CD4-positive, alpha-beta T cell (primary cell): ENCODE measurements at regions not wholly inside any gene's neighbourhood (a gene's known extent, or its start where the extent isn't known, plus 50 kb on each side); places are given as distances from the start of the nearest gene placed in this dataset.

Experiments used
- ATAC-seq: fragments of 200-7000 bp; cut with Tn5 transposase; one replicate; pipeline ENCODE4 v1.10.0; 2022; ENCODE audit warnings: mild to moderate bottlenecking; ENCODE audit not compliant: poor library complexity
- CTCF ChIA-PET: fragments of 350-600 bp; sonication (Branson Sonifier 250); formaldehyde crosslinking; loops from one replicate; lab custom pipeline; 2021; ENCODE audit warnings: antibody characterized with exemption, inconsistent platforms; lab: Charles Lee
- POLR2A ChIA-PET: fragments of 350-600 bp; sonication (Branson Sonifier 250); formaldehyde crosslinking; loops from one replicate; lab custom pipeline; 2021; ENCODE audit warnings: antibody characterized with exemption, inconsistent platforms; lab: Charles Lee
- DNase-seq, 14 experiments: peaks; one replicate each; pipeline ENCODE4 v3.0.0-alpha.2; 2013 to 2020; ENCODE audit warnings: mixed read lengths in 2 of 14
- H3K27ac ChIP-seq, 2 donors: one replicate each; pipeline versions ENCODE4 v1.5.1 to v1.7.0; 2013; ENCODE audit warnings: low read length in 2 of 2, low read depth in 1 of 2, mild to moderate bottlenecking in 1 of 2
- H3K27me3 ChIP-seq, 2 experiments: 1 replicate in 1 of 2; 2 replicates in 1 of 2; pipeline versions ENCODE4 v1.6.1 to v1.7.0; 2013; ENCODE audit warnings: low read length in 2 of 2, control low read depth in 1 of 2, mild to moderate bottlenecking in 1 of 2, moderate library complexity in 1 of 2; ENCODE audit not compliant: insufficient read depth in 2 of 2, control insufficient read depth in 1 of 2
- H3K36me3 ChIP-seq: one replicate; pipeline ENCODE4 v1.6.1; 2013; ENCODE audit warnings: low read length, control low read depth; ENCODE audit not compliant: insufficient read depth
- H3K4me1 ChIP-seq: one replicate; pipeline ENCODE4 v1.6.1; 2013; ENCODE audit warnings: low read length, control low read depth; ENCODE audit not compliant: insufficient read depth
- H3K4me3 ChIP-seq: one replicate; pipeline ENCODE4 v1.5.1; 2013; ENCODE audit warnings: mild to moderate bottlenecking, low read length, moderate library complexity
- H3K9me3 ChIP-seq, 2 experiments: 1 replicate in 1 of 2; 2 replicates in 1 of 2; pipeline versions ENCODE4 v1.6.1 to v1.7.0; 2013; ENCODE audit warnings: low read length in 2 of 2, mild to moderate bottlenecking in 2 of 2, control low read depth in 1 of 2, moderate library complexity in 1 of 2; ENCODE audit not compliant: control insufficient read depth in 1 of 2, insufficient read depth in 1 of 2
- H3K27ac Mint-ChIP-seq: one replicate; pipeline ENCODE4 v1.8.0; 2020; ENCODE audit warnings: mixed read lengths
- H3K27me3 Mint-ChIP-seq: one replicate; pipeline ENCODE4 v1.8.0; 2021; ENCODE audit warnings: mixed read lengths
- H3K36me3 Mint-ChIP-seq: one replicate; pipeline ENCODE4 v1.8.0; 2021; ENCODE audit warnings: low read depth, mixed read lengths
- H3K4me1 Mint-ChIP-seq: one replicate; pipeline ENCODE4 v1.8.0; 2021; ENCODE audit warnings: low read depth, mixed read lengths
- H3K4me3 Mint-ChIP-seq: one replicate; pipeline ENCODE4 v1.8.0; 2020; ENCODE audit warnings: mild to moderate bottlenecking, mixed read lengths
- H3K9me3 Mint-ChIP-seq: one replicate; pipeline ENCODE4 v1.8.0; 2020; ENCODE audit warnings: mixed read lengths
- intact Hi-C, 2 experiments: fragments of 100-400 bp; cut with DNase I in 1 of 2; cut with micrococcal nuclease in 1 of 2; formaldehyde crosslinking; loops; one replicate each; pipeline versions ENCODE4 v1.15.1 to v1.9.0; 2023 to 2025; cut with DNase I, micrococcal nuclease
- TF ChIP-seq, protein P1 (sequence below): fragments of 200-600 bp; IDR thresholded peaks from one replicate; pipeline ENCODE4 v1.8.0; 2022; ENCODE audit warnings: antibody characterized with exemption, mild to moderate bottlenecking

GRCh38 chr6:14276071-14276470 is 158.5 kb downstream of the CD83 start:
- ChIA-PET POLR2A (interaction anchor here (0.9 to 3.0 kb wide), 5 partner anchors 10 to 973 kb away, joined by 3 to 12 read pairs (median 4); no protein-coding TSS in a partner anchor), CTCF (no interaction called here)
- no peak overlapping the region for H3K4me3 ChIP-seq
- Mint-ChIP-seq H3K9me3 (no peaks in the 10 kb centered on the region), H3K27me3 (no peaks in the 10 kb centered on the region), H3K4me1 (peaks cover 77% of the 10 kb centered on the region), H3K4me3 (no peak overlapping the region), H3K27ac (peak overlapping the region; percentile 85), H3K36me3 (no peaks in the 10 kb centered on the region)
- intact Hi-C loops: loop anchor here (2.0 to 10.0 kb wide), 5 partner anchors 49 to 971 kb away; partner anchors contain the start of gene JARID2 (in 1 of the 2)
- ATAC-seq: no peak
- no peak for DNase-seq
- H3K27me3 ChIP-seq: no peaks in the 10 kb centered on the region
- H3K4me1 ChIP-seq: peaks cover 42% of the 10 kb centered on the region
- TF ChIP-seq, protein P1, sequence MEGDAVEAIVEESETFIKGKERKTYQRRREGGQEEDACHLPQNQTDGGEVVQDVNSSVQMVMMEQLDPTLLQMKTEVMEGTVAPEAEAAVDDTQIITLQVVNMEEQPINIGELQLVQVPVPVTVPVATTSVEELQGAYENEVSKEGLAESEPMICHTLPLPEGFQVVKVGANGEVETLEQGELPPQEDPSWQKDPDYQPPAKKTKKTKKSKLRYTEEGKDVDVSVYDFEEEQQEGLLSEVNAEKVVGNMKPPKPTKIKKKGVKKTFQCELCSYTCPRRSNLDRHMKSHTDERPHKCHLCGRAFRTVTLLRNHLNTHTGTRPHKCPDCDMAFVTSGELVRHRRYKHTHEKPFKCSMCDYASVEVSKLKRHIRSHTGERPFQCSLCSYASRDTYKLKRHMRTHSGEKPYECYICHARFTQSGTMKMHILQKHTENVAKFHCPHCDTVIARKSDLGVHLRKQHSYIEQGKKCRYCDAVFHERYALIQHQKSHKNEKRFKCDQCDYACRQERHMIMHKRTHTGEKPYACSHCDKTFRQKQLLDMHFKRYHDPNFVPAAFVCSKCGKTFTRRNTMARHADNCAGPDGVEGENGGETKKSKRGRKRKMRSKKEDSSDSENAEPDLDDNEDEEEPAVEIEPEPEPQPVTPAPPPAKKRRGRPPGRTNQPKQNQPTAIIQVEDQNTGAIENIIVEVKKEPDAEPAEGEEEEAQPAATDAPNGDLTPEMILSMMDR: no peak
- H3K36me3 ChIP-seq: no peaks in the 10 kb centered on the region
- no peak overlapping the region for H3K27ac ChIP-seq
- peaks cover 5 to 9% of the 10 kb centered on the region in 2 experiments for H3K9me3 ChIP-seq

DNA sequence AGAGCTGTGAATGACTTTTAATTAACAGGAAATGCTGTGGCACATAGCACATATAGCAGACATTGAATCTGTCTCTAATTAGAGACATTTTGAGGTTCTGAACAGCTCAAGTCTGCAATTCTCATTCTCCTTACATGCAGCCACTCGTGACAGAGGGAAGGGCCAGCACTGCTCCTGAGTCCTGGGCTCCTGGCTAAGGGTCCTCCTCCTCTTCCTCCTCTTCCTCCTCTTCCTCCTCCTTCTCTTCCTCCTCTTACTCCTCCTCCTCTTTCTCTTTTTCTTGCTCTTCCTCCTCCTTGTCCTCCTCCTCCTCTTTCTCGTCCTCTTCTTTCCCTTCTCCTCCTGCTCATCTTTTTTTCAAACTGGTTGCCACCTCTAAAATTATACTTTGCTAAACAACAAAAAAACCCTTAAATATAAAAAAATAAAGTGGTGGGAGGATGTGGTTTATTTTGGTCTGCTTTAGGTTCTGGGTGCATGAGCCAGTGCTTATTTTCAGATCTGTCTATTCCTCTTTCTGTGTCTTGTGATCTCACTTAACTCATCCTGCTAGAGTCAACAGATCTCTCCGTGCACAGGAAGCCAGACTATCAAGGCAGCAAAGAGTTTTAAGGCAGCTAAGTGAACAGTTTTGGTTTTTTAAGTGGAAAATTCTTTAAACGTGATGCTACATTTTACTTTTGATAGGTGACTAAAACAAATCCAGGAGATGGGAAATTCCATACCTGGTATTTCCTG is 159.3 kb downstream of the CD83 start:
- H3K9me3 ChIP-seq: peaks cover 5 to 9% of the 10 kb centered on the region in 2 experiments
- Mint-ChIP-seq H3K27me3 (no peaks in the 10 kb centered on the region), H3K9me3 (no peaks in the 10 kb centered on the region), H3K36me3 (no peaks in the 10 kb centered on the region), H3K4me3 (peak overlapping the region; percentile 68), H3K4me1 (peaks cover 70% of the 10 kb centered on the region), H3K27ac (peak overlapping the region; percentile 85)
- peak overlapping the region; percentile 15 for H3K4me3 ChIP-seq
- DNase-seq (peak in 9 of 14 experiments; percentile 27 to 85 (median 51)), ATAC-seq (peak; percentile 98)
- no peaks in the 10 kb centered on the region for H3K27me3 ChIP-seq
- intact Hi-C loops: loop anchor here (1.0 to 10.0 kb wide), 6 partner anchors 50 to 970 kb away; partner anchors contain the start of gene JARID2 (in 1 of the 2)
- ChIA-PET POLR2A (interaction anchor here (0.8 to 3.0 kb wide), 7 partner anchors 11 to 969 kb away, joined by 3 to 12 read pairs (median 3); partner anchors contain the start of gene JARID2), CTCF (no interaction called here)
- H3K27ac ChIP-seq: peak overlapping the region; percentile 52 to 63
- H3K4me1 ChIP-seq: peaks cover 38% of the 10 kb centered on the region
- H3K36me3 ChIP-seq: no peaks in the 10 kb centered on the region
- TF ChIP-seq, protein P1: no peak

DNA sequence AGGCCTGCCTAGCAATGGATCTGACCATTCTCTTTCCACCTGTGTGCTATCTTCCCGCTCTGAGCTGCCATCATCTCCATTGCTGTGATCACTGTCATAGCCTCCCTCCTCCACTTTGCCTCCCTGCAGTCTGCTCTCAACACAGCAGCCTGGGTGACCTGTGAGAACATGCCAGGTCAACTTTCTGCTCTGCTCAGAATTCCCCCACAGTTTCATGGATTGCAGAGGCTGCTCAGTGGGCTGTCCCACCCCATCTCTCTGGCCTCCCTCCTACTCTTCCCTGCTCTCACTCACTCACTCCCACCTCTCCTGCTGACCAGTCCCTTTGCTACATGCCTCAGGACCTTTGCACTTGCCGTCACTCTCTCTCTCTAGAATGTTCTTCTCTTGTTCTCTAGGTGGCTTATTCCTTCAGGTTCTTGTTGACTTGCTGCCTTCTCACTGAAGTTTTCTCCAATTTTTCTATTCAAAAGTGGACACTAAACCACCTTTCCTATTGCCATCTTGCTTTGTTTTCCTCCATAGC is 159.9 kb downstream of the CD83 start:
- ATAC-seq: peak; percentile 51
- Mint-ChIP-seq H3K4me1 (peaks cover 65% of the 10 kb centered on the region), H3K9me3 (no peaks in the 10 kb centered on the region), H3K36me3 (no peaks in the 10 kb centered on the region), H3K27me3 (no peaks in the 10 kb centered on the region), H3K4me3 (peak overlapping the region; percentile 68), H3K27ac (peak overlapping the region; percentile 85)
- peak overlapping the region; percentile 15 for H3K4me3 ChIP-seq
- intact Hi-C loops: loop anchor here (1.0 to 10.0 kb wide), 6 partner anchors 50 to 970 kb away; partner anchors contain the start of gene JARID2 (in 1 of the 2)
- DNase-seq: peak in 2 of 14 experiments; percentile 27 to 33
- no peaks in the 10 kb centered on the region for H3K27me3 ChIP-seq
- ChIA-PET POLR2A (interaction anchor here (0.7 to 3.0 kb wide), 7 partner anchors 12 to 968 kb away, joined by 3 to 12 read pairs (median 3); partner anchors contain the start of gene JARID2), CTCF (interaction anchor here (0.5 kb wide), 1 partner anchor 15 kb away, joined by 3 read pairs; no protein-coding TSS in a partner anchor)
- TF ChIP-seq, protein P1: no peak
- H3K4me1 ChIP-seq: peaks cover 38% of the 10 kb centered on the region
- H3K36me3 ChIP-seq: no peaks in the 10 kb centered on the region
- H3K9me3 ChIP-seq: peaks cover 3 to 9% of the 10 kb centered on the region in 2 experiments
- H3K27ac ChIP-seq: peak overlapping the region; percentile 52 to 63
